ENCODE measurements at regions not wholly inside any gene's neighbourhood (a gene's known extent, or its start where the extent isn't known, plus 50 kb on each side); places are given as distances from the start of the nearest gene placed in this dataset.

DNA sequence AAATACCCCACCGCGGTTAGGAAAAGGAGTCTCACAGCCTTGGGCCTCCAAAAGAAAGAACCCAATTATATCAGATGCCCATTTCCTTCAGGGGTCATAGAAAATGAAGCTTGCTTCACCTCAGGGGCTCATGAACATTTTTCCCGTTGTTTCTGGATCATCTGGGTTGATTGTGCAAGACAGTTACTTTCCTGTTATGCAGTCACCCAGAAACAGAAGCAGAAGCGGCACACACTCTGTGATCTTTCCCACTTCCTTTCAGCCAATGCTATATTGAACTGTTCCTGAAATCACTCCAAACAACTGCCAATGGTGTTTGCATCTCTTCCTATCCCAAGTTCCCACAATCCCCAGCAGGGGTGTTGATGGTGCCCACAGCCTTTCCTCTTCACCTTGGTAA is 295.6 kb upstream of the RASGRP1 start:
- Histone ChIP-seq H3K27ac (ENCODE audit: low read length) (no peak overlapping the region), H3K27me3 (ENCODE audit: control insufficient read depth, insufficient read depth, low read length) (no peaks in the 10 kb centered on the region), H3K36me3 (ENCODE audit: control insufficient read depth, insufficient read depth, low read length) (no peaks in the 10 kb centered on the region), H3K4me1 (ENCODE audit: control insufficient read depth, insufficient read depth, low read length) (no peaks in the 10 kb centered on the region), H3K4me3 (ENCODE audit: low read depth in 2 of 2, low read length in 2 of 2) (no peak overlapping the region), H3K9me3 (ENCODE audit: control insufficient read depth, insufficient read depth, low read depth, low read length) (no peaks in the 10 kb centered on the region)
- no TSS peak for BruUV-seq (replicated peaks)
- ChIA-PET CTCF (no interaction called here), POLR2A (no interaction called here)
- DNase-seq (ENCODE audit: low read depth, low spot score): no peak
- intact Hi-C loops (cut with micrococcal nuclease; ENCODE audit: unreplicated experiment): no loop called here
- no peak for ATAC-seq
- in situ Hi-C loops (cut with HindIII; ENCODE audit: low pct_unique_long_range_greater_than_20kb, low sequenced_read_pairs): no loop called here
- TF ChIP-seq SIN3A (IDR thresholded peaks at IDR 0.05; ENCODE audit: borderline replicate concordance, insufficient read depth, low read depth, low read length) (no peak), POLR2AphosphoS5 (IDR thresholded peaks at IDR 0.05; ENCODE audit: low read depth, low read length) (no peak), TCF7L2 (IDR thresholded peaks at IDR 0.05; ENCODE audit: low read depth, low read length) (no peak)
- TF ChIP-seq, protein P1, sequence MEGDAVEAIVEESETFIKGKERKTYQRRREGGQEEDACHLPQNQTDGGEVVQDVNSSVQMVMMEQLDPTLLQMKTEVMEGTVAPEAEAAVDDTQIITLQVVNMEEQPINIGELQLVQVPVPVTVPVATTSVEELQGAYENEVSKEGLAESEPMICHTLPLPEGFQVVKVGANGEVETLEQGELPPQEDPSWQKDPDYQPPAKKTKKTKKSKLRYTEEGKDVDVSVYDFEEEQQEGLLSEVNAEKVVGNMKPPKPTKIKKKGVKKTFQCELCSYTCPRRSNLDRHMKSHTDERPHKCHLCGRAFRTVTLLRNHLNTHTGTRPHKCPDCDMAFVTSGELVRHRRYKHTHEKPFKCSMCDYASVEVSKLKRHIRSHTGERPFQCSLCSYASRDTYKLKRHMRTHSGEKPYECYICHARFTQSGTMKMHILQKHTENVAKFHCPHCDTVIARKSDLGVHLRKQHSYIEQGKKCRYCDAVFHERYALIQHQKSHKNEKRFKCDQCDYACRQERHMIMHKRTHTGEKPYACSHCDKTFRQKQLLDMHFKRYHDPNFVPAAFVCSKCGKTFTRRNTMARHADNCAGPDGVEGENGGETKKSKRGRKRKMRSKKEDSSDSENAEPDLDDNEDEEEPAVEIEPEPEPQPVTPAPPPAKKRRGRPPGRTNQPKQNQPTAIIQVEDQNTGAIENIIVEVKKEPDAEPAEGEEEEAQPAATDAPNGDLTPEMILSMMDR (IDR thresholded peaks at IDR 0.05): no peak
- TF ChIP-seq, protein P2, sequence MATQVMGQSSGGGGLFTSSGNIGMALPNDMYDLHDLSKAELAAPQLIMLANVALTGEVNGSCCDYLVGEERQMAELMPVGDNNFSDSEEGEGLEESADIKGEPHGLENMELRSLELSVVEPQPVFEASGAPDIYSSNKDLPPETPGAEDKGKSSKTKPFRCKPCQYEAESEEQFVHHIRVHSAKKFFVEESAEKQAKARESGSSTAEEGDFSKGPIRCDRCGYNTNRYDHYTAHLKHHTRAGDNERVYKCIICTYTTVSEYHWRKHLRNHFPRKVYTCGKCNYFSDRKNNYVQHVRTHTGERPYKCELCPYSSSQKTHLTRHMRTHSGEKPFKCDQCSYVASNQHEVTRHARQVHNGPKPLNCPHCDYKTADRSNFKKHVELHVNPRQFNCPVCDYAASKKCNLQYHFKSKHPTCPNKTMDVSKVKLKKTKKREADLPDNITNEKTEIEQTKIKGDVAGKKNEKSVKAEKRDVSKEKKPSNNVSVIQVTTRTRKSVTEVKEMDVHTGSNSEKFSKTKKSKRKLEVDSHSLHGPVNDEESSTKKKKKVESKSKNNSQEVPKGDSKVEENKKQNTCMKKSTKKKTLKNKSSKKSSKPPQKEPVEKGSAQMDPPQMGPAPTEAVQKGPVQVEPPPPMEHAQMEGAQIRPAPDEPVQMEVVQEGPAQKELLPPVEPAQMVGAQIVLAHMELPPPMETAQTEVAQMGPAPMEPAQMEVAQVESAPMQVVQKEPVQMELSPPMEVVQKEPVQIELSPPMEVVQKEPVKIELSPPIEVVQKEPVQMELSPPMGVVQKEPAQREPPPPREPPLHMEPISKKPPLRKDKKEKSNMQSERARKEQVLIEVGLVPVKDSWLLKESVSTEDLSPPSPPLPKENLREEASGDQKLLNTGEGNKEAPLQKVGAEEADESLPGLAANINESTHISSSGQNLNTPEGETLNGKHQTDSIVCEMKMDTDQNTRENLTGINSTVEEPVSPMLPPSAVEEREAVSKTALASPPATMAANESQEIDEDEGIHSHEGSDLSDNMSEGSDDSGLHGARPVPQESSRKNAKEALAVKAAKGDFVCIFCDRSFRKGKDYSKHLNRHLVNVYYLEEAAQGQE (IDR thresholded peaks at IDR 0.05; ENCODE audit: insufficient read depth in 1 of 2, low read depth in 2 of 2, low read length in 1 of 2): no peak

DNA sequence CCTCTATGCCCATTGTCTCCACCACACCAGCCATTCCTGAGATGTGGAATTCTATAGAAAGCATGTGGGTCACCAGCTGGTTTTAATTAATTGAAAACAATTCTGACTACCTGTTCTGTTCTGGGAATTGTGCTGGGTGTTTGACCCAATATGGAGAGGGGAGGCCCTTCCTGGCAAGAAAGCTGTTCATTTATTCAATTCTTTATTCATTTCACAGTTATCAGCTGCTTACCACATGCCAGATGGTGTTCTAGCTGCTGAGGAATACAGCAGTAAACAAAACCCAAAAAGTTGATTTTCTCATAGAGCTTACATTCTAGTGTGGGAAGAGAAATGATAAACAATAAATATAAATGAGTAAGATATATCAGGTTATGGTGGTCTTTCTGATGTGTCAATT is 296.1 kb upstream of the RASGRP1 start:
- ATAC-seq (no peak), DNase-seq (ENCODE audit: low read depth, low spot score) (no peak)
- ChIA-PET CTCF (no interaction called here), POLR2A (no interaction called here)
- BruUV-seq (replicated peaks): no TSS peak
- Histone ChIP-seq H3K4me1 (ENCODE audit: control insufficient read depth, insufficient read depth, low read length) (no peaks in the 10 kb centered on the region), H3K27ac (ENCODE audit: low read length) (no peak overlapping the region), H3K36me3 (ENCODE audit: control insufficient read depth, insufficient read depth, low read length) (no peaks in the 10 kb centered on the region), H3K9me3 (ENCODE audit: control insufficient read depth, insufficient read depth, low read depth, low read length) (no peaks in the 10 kb centered on the region), H3K4me3 (ENCODE audit: low read depth in 2 of 2, low read length in 2 of 2) (no peak overlapping the region), H3K27me3 (ENCODE audit: control insufficient read depth, insufficient read depth, low read length) (no peaks in the 10 kb centered on the region)
- in situ Hi-C loops (cut with HindIII; ENCODE audit: low pct_unique_long_range_greater_than_20kb, low sequenced_read_pairs): no loop called here
- TF ChIP-seq, protein P2 (IDR thresholded peaks at IDR 0.05; ENCODE audit: insufficient read depth in 1 of 2, low read depth in 2 of 2, low read length in 1 of 2): no peak
- TF ChIP-seq POLR2AphosphoS5 (IDR thresholded peaks at IDR 0.05; ENCODE audit: low read depth, low read length): no peak
- TF ChIP-seq TCF7L2 (IDR thresholded peaks at IDR 0.05; ENCODE audit: low read depth, low read length): no peak
- TF ChIP-seq, protein P1 (IDR thresholded peaks at IDR 0.05): no peak
- intact Hi-C loops (cut with micrococcal nuclease; ENCODE audit: unreplicated experiment): no loop called here

Data from Panc1 (cell line).